HL-60 (cell line): ENCODE measurements at regions not wholly inside any gene's neighbourhood (a gene's known extent, or its start where the extent isn't known, plus 50 kb on each side); places are given as distances from the start of the nearest gene placed in this dataset.

Experiments
- TF ChIP-seq, protein P1 (sequence below): IDR thresholded peaks from 2 replicates; pipeline ENCODE4 v1.6.1; 2012; ENCODE audit warnings: low read depth; ENCODE audit not compliant: insufficient replicate concordance
- TF ChIP-seq, protein P2 (sequence below): IDR thresholded peaks from one replicate; pipeline ENCODE4 v1.5.1; 2011; ENCODE audit warnings: low read length, control low read depth, inconsistent platforms; ENCODE audit not compliant: insufficient read depth

DNA sequence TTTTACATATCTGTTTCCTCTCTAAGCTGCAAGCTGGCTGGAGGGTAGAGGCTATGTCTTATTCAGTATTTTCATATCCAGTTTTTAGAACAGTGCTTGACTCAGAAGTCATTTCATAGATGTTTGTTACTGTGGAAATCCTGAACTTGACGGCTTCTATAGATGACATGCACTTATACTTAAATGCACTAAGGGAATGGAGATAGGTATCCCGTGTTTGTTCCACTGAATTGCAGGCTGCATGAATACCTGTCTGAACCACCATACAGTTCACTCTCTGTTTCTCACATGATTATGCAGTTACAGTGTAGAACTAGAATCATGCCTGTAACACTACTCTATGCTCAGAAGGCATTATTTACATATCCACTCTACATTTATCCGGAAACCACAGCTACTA, 417.1 kb downstream of the MTX2 start:
- TF ChIP-seq, protein P1, sequence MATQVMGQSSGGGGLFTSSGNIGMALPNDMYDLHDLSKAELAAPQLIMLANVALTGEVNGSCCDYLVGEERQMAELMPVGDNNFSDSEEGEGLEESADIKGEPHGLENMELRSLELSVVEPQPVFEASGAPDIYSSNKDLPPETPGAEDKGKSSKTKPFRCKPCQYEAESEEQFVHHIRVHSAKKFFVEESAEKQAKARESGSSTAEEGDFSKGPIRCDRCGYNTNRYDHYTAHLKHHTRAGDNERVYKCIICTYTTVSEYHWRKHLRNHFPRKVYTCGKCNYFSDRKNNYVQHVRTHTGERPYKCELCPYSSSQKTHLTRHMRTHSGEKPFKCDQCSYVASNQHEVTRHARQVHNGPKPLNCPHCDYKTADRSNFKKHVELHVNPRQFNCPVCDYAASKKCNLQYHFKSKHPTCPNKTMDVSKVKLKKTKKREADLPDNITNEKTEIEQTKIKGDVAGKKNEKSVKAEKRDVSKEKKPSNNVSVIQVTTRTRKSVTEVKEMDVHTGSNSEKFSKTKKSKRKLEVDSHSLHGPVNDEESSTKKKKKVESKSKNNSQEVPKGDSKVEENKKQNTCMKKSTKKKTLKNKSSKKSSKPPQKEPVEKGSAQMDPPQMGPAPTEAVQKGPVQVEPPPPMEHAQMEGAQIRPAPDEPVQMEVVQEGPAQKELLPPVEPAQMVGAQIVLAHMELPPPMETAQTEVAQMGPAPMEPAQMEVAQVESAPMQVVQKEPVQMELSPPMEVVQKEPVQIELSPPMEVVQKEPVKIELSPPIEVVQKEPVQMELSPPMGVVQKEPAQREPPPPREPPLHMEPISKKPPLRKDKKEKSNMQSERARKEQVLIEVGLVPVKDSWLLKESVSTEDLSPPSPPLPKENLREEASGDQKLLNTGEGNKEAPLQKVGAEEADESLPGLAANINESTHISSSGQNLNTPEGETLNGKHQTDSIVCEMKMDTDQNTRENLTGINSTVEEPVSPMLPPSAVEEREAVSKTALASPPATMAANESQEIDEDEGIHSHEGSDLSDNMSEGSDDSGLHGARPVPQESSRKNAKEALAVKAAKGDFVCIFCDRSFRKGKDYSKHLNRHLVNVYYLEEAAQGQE = no peak
- TF ChIP-seq, protein P2, sequence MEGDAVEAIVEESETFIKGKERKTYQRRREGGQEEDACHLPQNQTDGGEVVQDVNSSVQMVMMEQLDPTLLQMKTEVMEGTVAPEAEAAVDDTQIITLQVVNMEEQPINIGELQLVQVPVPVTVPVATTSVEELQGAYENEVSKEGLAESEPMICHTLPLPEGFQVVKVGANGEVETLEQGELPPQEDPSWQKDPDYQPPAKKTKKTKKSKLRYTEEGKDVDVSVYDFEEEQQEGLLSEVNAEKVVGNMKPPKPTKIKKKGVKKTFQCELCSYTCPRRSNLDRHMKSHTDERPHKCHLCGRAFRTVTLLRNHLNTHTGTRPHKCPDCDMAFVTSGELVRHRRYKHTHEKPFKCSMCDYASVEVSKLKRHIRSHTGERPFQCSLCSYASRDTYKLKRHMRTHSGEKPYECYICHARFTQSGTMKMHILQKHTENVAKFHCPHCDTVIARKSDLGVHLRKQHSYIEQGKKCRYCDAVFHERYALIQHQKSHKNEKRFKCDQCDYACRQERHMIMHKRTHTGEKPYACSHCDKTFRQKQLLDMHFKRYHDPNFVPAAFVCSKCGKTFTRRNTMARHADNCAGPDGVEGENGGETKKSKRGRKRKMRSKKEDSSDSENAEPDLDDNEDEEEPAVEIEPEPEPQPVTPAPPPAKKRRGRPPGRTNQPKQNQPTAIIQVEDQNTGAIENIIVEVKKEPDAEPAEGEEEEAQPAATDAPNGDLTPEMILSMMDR = no peak
